GM18502 (cell line): ENCODE measurements at regions not wholly inside any gene's neighbourhood (a gene's known extent, or its start where the extent isn't known, plus 50 kb on each side); places are given as distances from the start of the nearest gene placed in this dataset.
"Not testable (repeated sequence)": the region's sequence is repeated elsewhere in the genome, so short reads cannot be mapped to it uniquely, and the experiment has no call there.

Experiments used
- ATAC-seq: cut with Tn5 transposase; IDR thresholded peaks from one replicate; pipeline ENCODE4 v1.9.1; 2021; ENCODE audit warnings: mild to moderate bottlenecking; ENCODE audit not compliant: unreplicated experiment, poor library complexity

- ATAC-seq = no peak
Measured at GRCh38 chr20:47855799-47856198, 70.5 kb upstream of the SULF2 start.

GRCh38 chr20:47854687-47855212 is 69.5 kb upstream of the SULF2 start:
- ATAC-seq = no peak

- no peak for ATAC-seq
Measured at GRCh38 chr20:47851774-47852173, 66.5 kb upstream of the SULF2 start.

- no peak for ATAC-seq
Measured at GRCh38 chr20:47850146-47850545, 64.9 kb upstream of the SULF2 start.

- no peak for ATAC-seq
Measured at GRCh38 chr20:47849596-47849995, 64.3 kb upstream of the SULF2 start.

DNA sequence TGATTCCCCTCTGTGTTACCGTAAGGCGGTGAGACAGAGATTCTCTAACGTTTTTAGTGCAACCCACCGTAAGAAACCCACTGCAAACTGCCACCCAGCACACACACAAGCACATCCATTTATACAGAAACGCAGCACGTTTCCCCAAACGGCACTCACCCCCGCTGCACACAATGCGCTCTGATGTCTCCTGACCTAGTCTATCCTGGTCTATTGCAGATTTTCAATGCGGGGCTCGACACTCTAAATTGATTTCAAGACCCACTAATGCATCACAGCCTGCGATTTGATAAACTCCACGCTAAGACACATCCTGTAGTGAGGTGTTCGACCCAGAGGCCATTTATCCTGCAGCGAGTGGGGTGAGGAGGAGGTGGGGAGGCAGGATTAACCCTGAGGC is 63.7 kb upstream of the SULF2 start:
- no peak for ATAC-seq

GRCh38 chr20:47848534-47848933 is 63.3 kb upstream of the SULF2 start:
- not testable (repeated sequence) for ATAC-seq

DNA sequence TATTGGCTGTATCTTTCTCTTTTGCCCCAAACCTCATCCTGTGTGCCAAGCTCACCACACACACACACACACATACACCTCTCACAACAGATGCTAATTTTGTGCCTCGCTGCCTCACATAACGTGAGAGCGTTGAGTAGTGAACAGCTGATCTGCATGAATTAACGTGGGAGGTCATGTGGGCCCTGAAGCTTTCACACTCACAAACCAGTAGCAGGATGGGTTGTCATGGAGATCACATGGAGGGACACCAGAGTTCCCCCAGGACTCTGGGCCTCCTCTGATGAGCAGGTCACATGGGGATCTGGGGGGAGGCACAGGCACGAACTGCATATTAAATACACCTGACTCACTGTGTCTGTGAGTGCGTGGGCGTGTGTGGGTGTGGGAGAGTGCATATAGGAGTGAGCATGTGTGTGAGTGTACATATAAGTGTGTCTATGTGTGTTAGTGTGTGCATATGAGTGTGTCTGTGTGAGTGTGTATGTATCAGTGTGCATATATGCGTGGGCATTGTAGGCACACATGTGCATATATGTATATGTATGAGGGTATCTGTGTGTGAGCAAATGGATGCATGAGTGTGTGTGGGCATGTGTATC is 62.7 kb upstream of the SULF2 start:
- no peak for ATAC-seq

DNA sequence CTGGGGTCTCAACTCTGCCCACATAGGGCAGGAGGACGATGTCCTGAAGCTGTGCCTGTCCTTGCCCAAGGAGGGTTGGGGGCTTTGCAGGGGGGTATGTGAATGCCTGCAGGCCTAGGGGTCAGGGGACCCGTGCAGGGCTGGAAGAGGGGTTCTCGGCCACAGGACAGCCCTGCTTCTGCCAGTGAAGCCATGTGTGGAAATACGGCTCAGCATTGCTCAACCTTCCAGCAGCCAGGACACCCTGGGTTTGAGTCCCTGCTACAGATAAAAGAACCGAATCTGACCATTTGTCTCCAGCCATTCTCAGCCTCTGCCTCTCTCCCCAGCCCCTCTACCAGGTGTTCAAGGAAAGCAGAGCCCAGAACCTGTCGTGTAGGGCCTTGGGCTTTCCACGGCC is 61.9 kb upstream of the SULF2 start:
- ATAC-seq = not testable (repeated sequence)

GRCh38 chr20:47846651-47847050 is 61.4 kb upstream of the SULF2 start:
- ATAC-seq = not testable (repeated sequence)

DNA sequence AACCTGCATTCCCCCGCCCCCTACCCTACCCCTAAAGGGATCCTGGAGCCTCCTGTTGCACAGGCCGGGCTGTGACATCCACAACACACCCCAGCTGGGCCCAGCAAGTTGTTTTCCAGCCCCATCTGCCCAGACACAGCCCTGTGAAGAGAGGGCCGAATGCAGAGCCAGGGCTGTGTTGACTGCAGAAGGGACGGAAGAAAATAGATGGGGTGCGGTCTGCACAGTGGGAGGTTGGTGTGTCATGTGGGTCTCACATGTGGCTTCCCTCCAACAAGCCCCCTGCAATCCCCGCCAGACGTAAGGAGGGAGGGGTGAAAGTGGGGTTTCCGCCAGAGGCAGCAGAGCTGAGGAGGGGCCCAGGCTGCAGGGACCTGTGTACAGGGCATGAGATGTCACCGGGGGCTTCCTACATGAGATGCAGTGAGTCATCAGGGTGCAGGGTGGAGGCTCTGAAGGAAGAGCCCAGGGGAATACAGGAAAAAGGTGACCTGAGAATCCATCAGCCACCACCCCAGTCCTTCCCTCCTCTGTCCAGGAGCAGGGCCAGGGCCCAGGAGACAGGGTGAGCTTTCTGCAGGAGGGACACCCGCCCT is 60.2 kb upstream of the SULF2 start:
- ATAC-seq = not testable (repeated sequence)

DNA sequence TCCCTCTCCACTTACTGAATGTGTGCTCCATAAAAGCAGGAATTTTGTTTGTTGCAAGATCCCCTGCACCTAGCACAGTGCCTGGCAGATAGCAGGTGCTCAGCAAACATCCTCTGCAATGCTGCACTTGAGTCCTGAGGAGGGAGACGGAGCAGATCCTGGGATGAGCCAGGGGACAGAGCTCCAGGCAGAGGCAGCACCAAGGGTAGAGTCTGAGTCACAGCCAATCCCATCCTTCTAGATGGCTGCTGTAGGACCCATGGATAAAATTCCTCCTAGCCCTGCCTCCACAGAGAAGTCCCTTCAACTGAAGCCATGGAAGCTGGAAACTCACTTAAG is 59.3 kb upstream of the SULF2 start:
- ATAC-seq = not testable (repeated sequence)

DNA sequence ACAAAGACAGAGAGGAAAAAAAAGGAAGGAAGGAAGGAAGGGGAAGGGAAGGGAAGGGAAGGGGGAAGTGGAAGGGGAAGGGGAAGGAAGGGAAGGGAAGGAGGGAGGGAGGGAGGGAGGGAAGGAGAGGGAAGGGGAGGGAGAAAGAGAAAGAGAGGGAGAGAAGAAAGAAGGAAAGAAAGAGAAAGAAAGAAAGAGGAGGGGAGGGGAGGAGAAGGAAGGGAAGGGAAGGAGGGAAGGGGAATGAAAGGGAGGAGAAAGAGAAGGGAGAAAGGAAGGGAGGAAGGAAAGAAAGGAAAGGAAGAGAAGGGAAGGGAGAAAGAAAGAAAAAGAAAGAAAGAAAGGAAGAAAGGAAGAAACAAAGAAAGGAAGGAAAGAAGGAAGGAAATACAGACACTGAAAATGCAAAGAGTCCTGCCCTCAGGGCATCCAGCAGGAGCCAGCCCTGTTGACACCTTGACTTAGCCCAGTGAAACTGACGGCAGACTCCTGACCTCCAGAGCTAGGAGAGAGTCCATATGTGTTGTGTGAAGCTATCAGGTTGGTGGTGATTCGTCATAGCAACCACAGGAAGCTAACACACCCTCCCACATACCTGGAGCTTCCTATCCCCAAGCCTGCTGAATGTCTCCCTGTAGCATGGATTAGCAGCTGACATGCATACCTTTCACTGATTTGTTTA is 58.7 kb upstream of the SULF2 start:
- no peak for ATAC-seq

DNA sequence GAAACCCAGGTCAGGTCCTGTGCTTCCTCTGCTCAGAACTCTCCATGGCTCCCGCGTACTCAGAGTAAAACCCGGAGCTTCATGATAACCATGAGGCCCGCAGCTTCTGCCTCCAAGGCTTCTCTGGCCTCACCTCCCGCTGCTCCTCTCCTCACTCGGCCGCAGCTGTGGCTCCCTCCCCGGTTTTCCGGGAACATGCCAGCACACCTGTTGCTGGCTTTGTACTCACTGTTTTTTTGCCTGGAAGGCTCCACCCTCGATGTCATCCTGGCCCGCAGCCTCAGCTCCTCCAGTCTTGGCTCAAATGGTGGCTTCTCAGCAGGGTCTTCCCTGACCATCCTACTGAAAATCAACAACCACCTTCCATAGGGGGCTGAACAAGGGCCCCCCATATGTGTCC is 57.7 kb upstream of the SULF2 start:
- not testable (repeated sequence) for ATAC-seq

GRCh38 chr20:47842004-47842403 is 56.7 kb upstream of the SULF2 start:
- ATAC-seq = not testable (repeated sequence)

GRCh38 chr20:47836256-47836817 is 51.1 kb upstream of the SULF2 start:
- not testable (repeated sequence) for ATAC-seq
